NB4 (cell line): ENCODE measurements at regions not wholly inside any gene's neighbourhood (a gene's known extent, or its start where the extent isn't known, plus 50 kb on each side); places are given as distances from the start of the nearest gene placed in this dataset.

Experiments
- DNase-seq: peaks from one replicate; pipeline ENCODE4 v3.0.0; 2010; ENCODE audit warnings: low read depth
- H3K4me3 ChIP-seq: one replicate; pipeline ENCODE4 v1.5.1; 2011; ENCODE audit warnings: mild to moderate bottlenecking, low read depth, low read length, moderate library complexity
- MYC ChIP-seq: IDR thresholded peaks from 2 replicates; pipeline ENCODE4 v1.6.1; 2011; ENCODE audit warnings: low read depth, low read length
- POLR2A ChIP-seq: IDR thresholded peaks from 2 replicates; pipeline ENCODE4 v1.6.1; 2011; ENCODE audit warnings: mild to moderate bottlenecking; ENCODE audit not compliant: insufficient read length; ENCODE audit errors: extremely low read depth
- TF ChIP-seq, protein P1 (sequence below): IDR thresholded peaks from 2 replicates; pipeline ENCODE4 v1.6.1; 2011; ENCODE audit warnings: low read depth, low read length
- TF ChIP-seq, protein P2 (sequence below): IDR thresholded peaks from one replicate; pipeline ENCODE4 v1.5.1; 2012; ENCODE audit warnings: low read depth, low read length

DNA sequence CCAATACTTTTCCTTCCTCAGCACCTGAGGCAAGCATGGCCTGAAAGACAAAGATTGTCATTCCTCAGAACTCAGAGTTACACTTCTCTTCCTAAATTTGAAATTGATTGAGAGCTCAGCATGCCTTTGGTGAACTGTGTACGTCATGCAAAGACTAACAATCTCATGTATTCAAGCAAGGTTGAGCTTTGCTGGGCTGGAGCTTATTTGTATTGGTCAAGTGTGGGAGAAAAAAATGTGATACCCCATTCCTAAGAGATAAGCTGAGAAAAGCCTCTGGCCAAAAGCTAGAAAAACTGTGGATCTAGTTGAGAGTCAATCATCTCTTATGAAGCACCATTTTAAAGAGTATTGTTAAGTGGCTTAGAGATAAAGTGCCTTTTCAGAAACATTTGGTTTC is 392.2 kb downstream of the RASEF start:
- H3K4me3 ChIP-seq: no peak overlapping the region
- DNase-seq: no peak
- TF ChIP-seq MYC (no peak), POLR2A (no peak)
- TF ChIP-seq, protein P1, sequence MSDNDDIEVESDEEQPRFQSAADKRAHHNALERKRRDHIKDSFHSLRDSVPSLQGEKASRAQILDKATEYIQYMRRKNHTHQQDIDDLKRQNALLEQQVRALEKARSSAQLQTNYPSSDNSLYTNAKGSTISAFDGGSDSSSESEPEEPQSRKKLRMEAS: no peak
- TF ChIP-seq, protein P2, sequence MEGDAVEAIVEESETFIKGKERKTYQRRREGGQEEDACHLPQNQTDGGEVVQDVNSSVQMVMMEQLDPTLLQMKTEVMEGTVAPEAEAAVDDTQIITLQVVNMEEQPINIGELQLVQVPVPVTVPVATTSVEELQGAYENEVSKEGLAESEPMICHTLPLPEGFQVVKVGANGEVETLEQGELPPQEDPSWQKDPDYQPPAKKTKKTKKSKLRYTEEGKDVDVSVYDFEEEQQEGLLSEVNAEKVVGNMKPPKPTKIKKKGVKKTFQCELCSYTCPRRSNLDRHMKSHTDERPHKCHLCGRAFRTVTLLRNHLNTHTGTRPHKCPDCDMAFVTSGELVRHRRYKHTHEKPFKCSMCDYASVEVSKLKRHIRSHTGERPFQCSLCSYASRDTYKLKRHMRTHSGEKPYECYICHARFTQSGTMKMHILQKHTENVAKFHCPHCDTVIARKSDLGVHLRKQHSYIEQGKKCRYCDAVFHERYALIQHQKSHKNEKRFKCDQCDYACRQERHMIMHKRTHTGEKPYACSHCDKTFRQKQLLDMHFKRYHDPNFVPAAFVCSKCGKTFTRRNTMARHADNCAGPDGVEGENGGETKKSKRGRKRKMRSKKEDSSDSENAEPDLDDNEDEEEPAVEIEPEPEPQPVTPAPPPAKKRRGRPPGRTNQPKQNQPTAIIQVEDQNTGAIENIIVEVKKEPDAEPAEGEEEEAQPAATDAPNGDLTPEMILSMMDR: no peak

DNA sequence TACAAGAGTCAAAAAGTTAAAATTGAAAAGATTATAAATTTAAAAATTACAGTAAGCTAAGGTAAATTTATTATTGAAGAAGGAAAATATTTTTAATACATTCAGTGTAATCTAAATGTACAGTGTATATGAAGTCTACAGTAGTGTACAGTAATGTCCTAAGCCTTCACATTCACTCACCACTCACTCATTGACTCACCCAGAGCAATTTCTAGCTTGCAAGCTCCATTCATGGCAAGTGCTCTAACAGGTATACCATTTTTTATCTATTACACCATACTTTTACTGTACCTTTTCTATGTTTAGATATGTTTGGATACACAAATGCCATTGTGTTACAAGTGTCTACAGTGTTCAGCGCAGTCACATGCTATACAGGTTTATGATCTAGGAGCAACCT is 389.7 kb downstream of the RASEF start:
- no peak overlapping the region for H3K4me3 ChIP-seq
- TF ChIP-seq, protein P1: no peak
- TF ChIP-seq, protein P2: no peak
- TF ChIP-seq MYC: no peak
- no peak for TF ChIP-seq POLR2A
- DNase-seq: no peak

DNA sequence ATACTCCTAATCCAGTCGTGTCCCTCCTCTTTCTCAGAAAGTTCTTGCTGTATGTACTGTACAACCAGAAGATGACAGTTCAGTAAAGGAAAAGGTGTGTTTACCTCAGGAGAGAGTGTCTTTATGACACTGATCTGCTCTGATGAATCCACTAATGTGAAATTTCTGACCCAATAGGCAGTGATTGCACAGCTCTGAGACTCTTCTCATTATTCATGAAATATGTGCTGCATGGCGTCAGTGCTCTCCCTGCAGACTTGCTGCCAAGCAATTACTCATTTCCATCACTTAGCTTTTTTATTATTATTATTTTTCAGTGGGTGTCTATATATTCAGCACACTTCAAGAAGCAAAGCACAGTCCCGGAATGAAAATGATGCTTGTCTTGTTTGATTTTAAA is 389.0 kb downstream of the RASEF start:
- no peak for DNase-seq
- TF ChIP-seq POLR2A (no peak), MYC (no peak)
- TF ChIP-seq, protein P1: no peak
- TF ChIP-seq, protein P2: no peak

DNA sequence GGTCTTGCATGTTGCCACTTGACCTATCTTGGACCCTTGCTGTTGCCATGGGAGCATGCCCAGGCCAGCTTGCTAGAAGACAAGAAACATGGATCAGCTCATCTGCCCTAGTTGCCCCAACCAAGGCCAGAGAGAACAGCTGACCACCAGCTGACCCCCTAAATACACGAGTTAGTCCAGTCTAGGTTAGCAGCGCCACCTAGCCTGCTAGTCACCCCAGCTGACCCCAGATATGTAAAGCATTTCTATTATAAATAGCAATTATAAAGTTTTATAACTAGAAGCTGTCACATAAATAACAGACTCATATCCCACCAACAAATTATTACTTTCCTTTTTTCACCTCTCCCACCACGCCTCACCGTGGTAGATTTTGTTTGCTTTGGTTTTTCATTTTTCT is 387.8 kb downstream of the RASEF start:
- TF ChIP-seq MYC (no peak), POLR2A (no peak)
- TF ChIP-seq, protein P1: no peak
- TF ChIP-seq, protein P2: no peak
- no peak overlapping the region for H3K4me3 ChIP-seq
- DNase-seq: no peak

More for the DNA sequence above, 389.0 kb downstream of the RASEF start:
- no peak overlapping the region for H3K4me3 ChIP-seq

DNA sequence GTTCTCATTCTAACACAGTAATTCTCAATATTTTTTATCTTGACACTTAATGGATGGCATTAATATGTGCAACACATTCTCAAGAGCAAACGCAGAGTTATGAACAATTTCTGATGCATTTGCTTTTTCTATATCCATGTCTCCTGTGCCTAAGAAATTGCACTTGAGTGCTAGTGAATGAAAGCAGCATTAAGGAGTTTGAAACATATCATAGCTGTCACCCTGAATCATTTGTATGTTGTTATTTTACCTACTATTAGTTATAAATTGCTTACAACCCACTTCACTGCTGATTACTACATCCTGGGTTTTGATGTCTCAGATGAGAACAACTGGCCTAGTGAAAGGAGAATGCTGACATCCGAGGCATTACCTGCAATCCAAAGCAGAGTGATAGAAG is 387.3 kb downstream of the RASEF start:
- DNase-seq: no peak
- TF ChIP-seq, protein P2: no peak
- no peak for TF ChIP-seq MYC
- no peak overlapping the region for H3K4me3 ChIP-seq

DNA sequence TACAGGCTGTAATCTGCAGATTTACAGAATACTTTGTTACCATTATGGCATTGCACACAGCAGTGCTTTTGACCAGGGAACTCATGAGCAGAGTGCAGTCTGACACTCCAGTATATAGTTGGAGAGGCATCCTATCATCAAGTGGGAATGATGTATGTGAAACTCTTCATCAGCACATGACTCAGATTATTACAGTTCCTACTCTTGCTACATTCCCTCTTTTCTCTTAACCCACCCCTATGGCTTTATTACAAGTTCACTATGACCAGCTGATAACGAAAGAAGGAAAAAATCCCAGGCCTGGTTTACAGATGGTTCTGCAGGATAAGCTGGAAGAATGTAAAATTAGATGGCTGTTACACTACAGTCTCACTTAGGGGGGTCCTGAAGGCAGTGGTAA is 385.9 kb downstream of the RASEF start:
- TF ChIP-seq MYC: no peak
- TF ChIP-seq POLR2A: no peak
- TF ChIP-seq, protein P2: no peak
- TF ChIP-seq, protein P1: no peak
- no peak overlapping the region for H3K4me3 ChIP-seq
- DNase-seq: no peak
